ENCODE measurements at regions not wholly inside any gene's neighbourhood (a gene's known extent, or its start where the extent isn't known, plus 50 kb on each side); places are given as distances from the start of the nearest gene placed in this dataset.

- intact Hi-C loops (cut with micrococcal nuclease), result no loop called here
These were observed 471.5 kb downstream of the PTPRU start for GRCh38 chr1:29707796-29708195.

- intact Hi-C loops (cut with micrococcal nuclease), result no loop called here
These were observed 470.6 kb downstream of the PTPRU start for GRCh38 chr1:29706936-29707335.

- intact Hi-C loops (cut with micrococcal nuclease), result no loop called here
These were observed 468.1 kb downstream of the PTPRU start for GRCh38 chr1:29704430-29704829.

GRCh38 chr1:29703596-29704370 is 467.5 kb downstream of the PTPRU start:
- intact Hi-C loops (cut with micrococcal nuclease), result no loop called here

GRCh38 chr1:29700491-29700890 is 464.2 kb downstream of the PTPRU start:
- intact Hi-C loops (cut with micrococcal nuclease), result no loop called here

GRCh38 chr1:29698626-29699025 is 462.3 kb downstream of the PTPRU start:
- intact Hi-C loops (cut with micrococcal nuclease), result no loop called here

GRCh38 chr1:29698033-29698432 is 461.7 kb downstream of the PTPRU start:
- intact Hi-C loops (cut with micrococcal nuclease), result no loop called here

- intact Hi-C loops (cut with micrococcal nuclease), result no loop called here
These were observed 461.1 kb downstream of the PTPRU start for GRCh38 chr1:29697391-29697780.

- intact Hi-C loops (cut with micrococcal nuclease), result no loop called here
These were observed 460.5 kb downstream of the PTPRU start for GRCh38 chr1:29696656-29697390.

- intact Hi-C loops (cut with micrococcal nuclease), result no loop called here
These were observed 459.5 kb downstream of the PTPRU start for GRCh38 chr1:29695803-29696202.

GRCh38 chr1:29695036-29695435 is 458.7 kb downstream of the PTPRU start:
- intact Hi-C loops (cut with micrococcal nuclease), result no loop called here

- intact Hi-C loops (cut with micrococcal nuclease), result no loop called here
These were observed 455.2 kb downstream of the PTPRU start for GRCh38 chr1:29691499-29691898.

- intact Hi-C loops (cut with micrococcal nuclease), result no loop called here
These were observed 453.8 kb downstream of the PTPRU start for GRCh38 chr1:29690156-29690555.

- intact Hi-C loops (cut with micrococcal nuclease), result no loop called here
These were observed 453.2 kb downstream of the PTPRU start for GRCh38 chr1:29689372-29690030.

- intact Hi-C loops (cut with micrococcal nuclease), result no loop called here
These were observed 452.4 kb downstream of the PTPRU start for GRCh38 chr1:29688471-29689365.

- intact Hi-C loops (cut with micrococcal nuclease), result no loop called here
These were observed 451.4 kb downstream of the PTPRU start for GRCh38 chr1:29687601-29688244.

- intact Hi-C loops (cut with micrococcal nuclease), result no loop called here
These were observed 450.8 kb downstream of the PTPRU start for GRCh38 chr1:29687166-29687565.

- intact Hi-C loops (cut with micrococcal nuclease), result no loop called here
These were observed 449.9 kb downstream of the PTPRU start for GRCh38 chr1:29686012-29686930.

GRCh38 chr1:29685387-29685786 is 449.1 kb downstream of the PTPRU start:
- intact Hi-C loops (cut with micrococcal nuclease), result no loop called here

GRCh38 chr1:29684141-29684540 is 447.8 kb downstream of the PTPRU start:
- intact Hi-C loops (cut with micrococcal nuclease), result no loop called here

Measured in T-helper 2 cell treated with Interferon-gamma antibody and Interleukin-4, amounts not matched to agents 100 ng/mL and 5 ng/mL, for 36 hours (primary cell).